IMR-90 (cell line): ENCODE measurements at regions not wholly inside any gene's neighbourhood (a gene's known extent, or its start where the extent isn't known, plus 50 kb on each side); places are given as distances from the start of the nearest gene placed in this dataset.

Experiments
- CEBPB ChIP-seq: IDR thresholded peaks from 2 replicates; pipeline ENCODE4 v1.6.1; 2012; ENCODE audit warnings: low read depth, low read length, improper control_type of control experiment
- CHD1 ChIP-seq: IDR thresholded peaks from 2 replicates; pipeline ENCODE4 v1.6.1; 2012; ENCODE audit warnings: low read depth, low read length, improper control_type of control experiment
- FOS ChIP-seq: fragments of 150-350 bp; IDR thresholded peaks from 2 replicates; pipeline ENCODE4 v1.6.1; 2016; ENCODE audit warnings: low read depth, low read length
- MAFK ChIP-seq: IDR thresholded peaks from 2 replicates; pipeline ENCODE4 v1.6.1; 2012; ENCODE audit warnings: low read depth, low read length, improper control_type of control experiment
- MAZ ChIP-seq: IDR thresholded peaks from 2 replicates; pipeline ENCODE4 v1.6.1; 2012; ENCODE audit warnings: low read depth, mild to moderate bottlenecking, low read length, improper control_type of control experiment, moderate library complexity, borderline replicate concordance
- MXI1 ChIP-seq: IDR thresholded peaks from 2 replicates; pipeline ENCODE4 v1.6.1; 2012; ENCODE audit warnings: low read depth, mild to moderate bottlenecking, low read length, moderate library complexity, borderline replicate concordance
- POLR2A ChIP-seq: IDR thresholded peaks from 2 replicates; pipeline ENCODE4 v1.6.1; 2012; ENCODE audit warnings: mild to moderate bottlenecking, low read depth, low read length
- RAD21 ChIP-seq: IDR thresholded peaks from 2 replicates; pipeline ENCODE4 v1.6.1; 2012; ENCODE audit warnings: low read length, improper control_type of control experiment
- RFX5 ChIP-seq: IDR thresholded peaks from 2 replicates; pipeline ENCODE4 v1.8.0; 2012; ENCODE audit warnings: low read depth, mild to moderate bottlenecking, low read length, moderate library complexity
- TF ChIP-seq, protein P1 (sequence below): fragments of 150-350 bp; IDR thresholded peaks from 2 replicates; pipeline ENCODE4 v1.6.1; 2017; ENCODE audit warnings: mild to moderate bottlenecking, antibody characterized with exemption, low read length, low read depth
- TF ChIP-seq, protein P2 (sequence below): conservative IDR thresholded peaks from 2 replicates; pipeline ENCODE4 v1.5.1; 2012; ENCODE audit warnings: mild to moderate bottlenecking, low read depth, low read length, improper control_type of control experiment
- TF ChIP-seq, protein P3 (sequence below): fragments of 150-350 bp; IDR thresholded peaks from 2 replicates; pipeline ENCODE4 v1.6.1; 2016; ENCODE audit warnings: low read depth, mild to moderate bottlenecking, low read length, moderate library complexity, borderline replicate concordance

DNA sequence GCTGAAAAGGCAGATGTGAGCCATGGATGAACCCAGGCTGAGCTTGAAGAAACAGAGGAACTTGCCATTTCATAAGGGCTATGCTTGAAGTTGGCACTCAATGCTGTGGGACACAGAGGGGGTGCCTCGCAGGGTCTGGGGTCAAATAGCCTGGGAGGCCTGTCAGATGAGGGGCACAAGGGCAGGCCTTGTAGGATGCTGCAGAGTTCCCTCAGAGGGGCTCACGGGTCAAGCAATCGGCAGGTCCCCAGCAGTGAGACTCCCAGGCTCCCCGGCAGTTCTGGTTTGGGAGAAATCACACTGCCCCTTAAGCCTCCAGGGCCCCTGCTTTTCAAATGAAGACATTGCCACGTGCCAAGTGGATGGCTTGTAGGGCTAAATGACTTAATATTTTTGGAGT, 116.7 kb upstream of the GRIK3 start:
- no peak for TF ChIP-seq CEBPB
- TF ChIP-seq, protein P1, sequence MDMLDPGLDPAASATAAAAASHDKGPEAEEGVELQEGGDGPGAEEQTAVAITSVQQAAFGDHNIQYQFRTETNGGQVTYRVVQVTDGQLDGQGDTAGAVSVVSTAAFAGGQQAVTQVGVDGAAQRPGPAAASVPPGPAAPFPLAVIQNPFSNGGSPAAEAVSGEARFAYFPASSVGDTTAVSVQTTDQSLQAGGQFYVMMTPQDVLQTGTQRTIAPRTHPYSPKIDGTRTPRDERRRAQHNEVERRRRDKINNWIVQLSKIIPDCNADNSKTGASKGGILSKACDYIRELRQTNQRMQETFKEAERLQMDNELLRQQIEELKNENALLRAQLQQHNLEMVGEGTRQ, result no peak
- TF ChIP-seq, protein P2, sequence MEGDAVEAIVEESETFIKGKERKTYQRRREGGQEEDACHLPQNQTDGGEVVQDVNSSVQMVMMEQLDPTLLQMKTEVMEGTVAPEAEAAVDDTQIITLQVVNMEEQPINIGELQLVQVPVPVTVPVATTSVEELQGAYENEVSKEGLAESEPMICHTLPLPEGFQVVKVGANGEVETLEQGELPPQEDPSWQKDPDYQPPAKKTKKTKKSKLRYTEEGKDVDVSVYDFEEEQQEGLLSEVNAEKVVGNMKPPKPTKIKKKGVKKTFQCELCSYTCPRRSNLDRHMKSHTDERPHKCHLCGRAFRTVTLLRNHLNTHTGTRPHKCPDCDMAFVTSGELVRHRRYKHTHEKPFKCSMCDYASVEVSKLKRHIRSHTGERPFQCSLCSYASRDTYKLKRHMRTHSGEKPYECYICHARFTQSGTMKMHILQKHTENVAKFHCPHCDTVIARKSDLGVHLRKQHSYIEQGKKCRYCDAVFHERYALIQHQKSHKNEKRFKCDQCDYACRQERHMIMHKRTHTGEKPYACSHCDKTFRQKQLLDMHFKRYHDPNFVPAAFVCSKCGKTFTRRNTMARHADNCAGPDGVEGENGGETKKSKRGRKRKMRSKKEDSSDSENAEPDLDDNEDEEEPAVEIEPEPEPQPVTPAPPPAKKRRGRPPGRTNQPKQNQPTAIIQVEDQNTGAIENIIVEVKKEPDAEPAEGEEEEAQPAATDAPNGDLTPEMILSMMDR, result no peak
- no peak for TF ChIP-seq POLR2A
- no peak for TF ChIP-seq MAZ
- no peak for TF ChIP-seq MAFK
- no peak for TF ChIP-seq CHD1
- no peak for TF ChIP-seq RAD21
- no peak for TF ChIP-seq MXI1
- TF ChIP-seq, protein P3, sequence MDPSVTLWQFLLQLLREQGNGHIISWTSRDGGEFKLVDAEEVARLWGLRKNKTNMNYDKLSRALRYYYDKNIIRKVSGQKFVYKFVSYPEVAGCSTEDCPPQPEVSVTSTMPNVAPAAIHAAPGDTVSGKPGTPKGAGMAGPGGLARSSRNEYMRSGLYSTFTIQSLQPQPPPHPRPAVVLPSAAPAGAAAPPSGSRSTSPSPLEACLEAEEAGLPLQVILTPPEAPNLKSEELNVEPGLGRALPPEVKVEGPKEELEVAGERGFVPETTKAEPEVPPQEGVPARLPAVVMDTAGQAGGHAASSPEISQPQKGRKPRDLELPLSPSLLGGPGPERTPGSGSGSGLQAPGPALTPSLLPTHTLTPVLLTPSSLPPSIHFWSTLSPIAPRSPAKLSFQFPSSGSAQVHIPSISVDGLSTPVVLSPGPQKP, result no peak
- no peak for TF ChIP-seq RFX5
- TF ChIP-seq FOS, result no peak
